SJSA1 (cell line): ENCODE measurements at regions not wholly inside any gene's neighbourhood (a gene's known extent, or its start where the extent isn't known, plus 50 kb on each side); places are given as distances from the start of the nearest gene placed in this dataset.
"Not testable (repeated sequence)": the region's sequence is repeated elsewhere in the genome, so short reads cannot be mapped to it uniquely, and the experiment has no call there.

Source experiments
- DNase-seq, 2 experiments: peaks; one replicate each; pipeline ENCODE4 v3.0.0-alpha.2; 2015 to 2020; ENCODE audit warnings: low spot score in 2 of 2, low read depth in 1 of 2
- H3K27ac ChIP-seq: fragments of 250-450 bp; sonication (Bioruptor Pico); 2 replicates; pipeline ENCODE4 v1.5.1; 2020; ENCODE audit warnings: mild to moderate bottlenecking, moderate library complexity
- H3K27me3 ChIP-seq: fragments of 250-450 bp; sonication (Bioruptor Pico); replicated peaks from 2 replicates; pipeline ENCODE4 v1.5.1; 2020; ENCODE audit warnings: mild to moderate bottlenecking, moderate library complexity
- H3K36me3 ChIP-seq: fragments of 250-450 bp; sonication (Bioruptor Pico); 2 replicates; pipeline ENCODE4 v1.5.1; 2020; ENCODE audit warnings: mild to moderate bottlenecking
- H3K4me1 ChIP-seq: fragments of 250-450 bp; sonication (Bioruptor Pico); replicated peaks from 2 replicates; pipeline ENCODE4 v1.6.1; 2021; ENCODE audit warnings: mild to moderate bottlenecking
- H3K4me3 ChIP-seq: fragments of 250-450 bp; sonication (Bioruptor Pico); 2 replicates; pipeline ENCODE4 v1.5.1; 2020; ENCODE audit warnings: mild to moderate bottlenecking
- H3K9me3 ChIP-seq: fragments of 250-450 bp; sonication (Bioruptor Pico); replicated peaks from 2 replicates; pipeline ENCODE4 v1.5.1; 2020; ENCODE audit warnings: mild to moderate bottlenecking

- Histone ChIP-seq H3K27ac (no peak overlapping the region), H3K27me3 (no peaks in the 10 kb centered on the region), H3K4me1 (no peaks in the 10 kb centered on the region), H3K9me3 (no peaks in the 10 kb centered on the region), H3K36me3 (no peaks in the 10 kb centered on the region), H3K4me3 (no peak overlapping the region)
- no peak for DNase-seq
These were observed 610.5 kb upstream of the MAN1A1 start for GRCh38 chr6:119960036-119960435.

- H3K4me1 ChIP-seq = no peaks in the 10 kb centered on the region
- H3K4me3 ChIP-seq = no peak overlapping the region
- DNase-seq = no peak
- no peak overlapping the region for H3K27ac ChIP-seq
- no peaks in the 10 kb centered on the region for H3K9me3 ChIP-seq
- H3K27me3 ChIP-seq = no peaks in the 10 kb centered on the region
- no peaks in the 10 kb centered on the region for H3K36me3 ChIP-seq
These were observed 607.6 kb upstream of the MAN1A1 start for GRCh38 chr6:119957195-119957594.

- no peaks in the 10 kb centered on the region for H3K4me1 ChIP-seq
- no peaks in the 10 kb centered on the region for H3K36me3 ChIP-seq
- no peak for DNase-seq
- no peaks in the 10 kb centered on the region for H3K27me3 ChIP-seq
- no peaks in the 10 kb centered on the region for H3K9me3 ChIP-seq
- no peak overlapping the region for H3K4me3 ChIP-seq
- no peak overlapping the region for H3K27ac ChIP-seq
These were observed 603.1 kb upstream of the MAN1A1 start for GRCh38 chr6:119952696-119953095.

GRCh38 chr6:119950681-119951080 lies 601.1 kb upstream of the MAN1A1 start:
- Histone ChIP-seq H3K4me3 (no peak overlapping the region), H3K9me3 (no peaks in the 10 kb centered on the region), H3K27ac (no peak overlapping the region), H3K36me3 (no peaks in the 10 kb centered on the region), H3K27me3 (no peaks in the 10 kb centered on the region), H3K4me1 (no peaks in the 10 kb centered on the region)
- DNase-seq = no peak

- DNase-seq = no peak
- Histone ChIP-seq H3K4me3 (no peak overlapping the region), H3K4me1 (no peaks in the 10 kb centered on the region), H3K27ac (no peak overlapping the region), H3K36me3 (no peaks in the 10 kb centered on the region), H3K9me3 (no peaks in the 10 kb centered on the region), H3K27me3 (no peaks in the 10 kb centered on the region)
These were observed 592.7 kb upstream of the MAN1A1 start for GRCh38 chr6:119942078-119942752.

GRCh38 chr6:119938752-119939151 lies 589.2 kb upstream of the MAN1A1 start:
- no peaks in the 10 kb centered on the region for H3K9me3 ChIP-seq
- no peaks in the 10 kb centered on the region for H3K27me3 ChIP-seq
- H3K4me1 ChIP-seq = no peaks in the 10 kb centered on the region
- no peaks in the 10 kb centered on the region for H3K36me3 ChIP-seq
- no peak overlapping the region for H3K27ac ChIP-seq
- H3K4me3 ChIP-seq = no peak overlapping the region
- no peak for DNase-seq

GRCh38 chr6:119934816-119935215 lies 585.3 kb upstream of the MAN1A1 start:
- H3K4me3 ChIP-seq = no peak overlapping the region

GRCh38 chr6:119929121-119929520 lies 579.6 kb upstream of the MAN1A1 start:
- no peaks in the 10 kb centered on the region for H3K27me3 ChIP-seq
- no peak overlapping the region for H3K27ac ChIP-seq
- H3K36me3 ChIP-seq = no peaks in the 10 kb centered on the region
- DNase-seq = no peak
- H3K9me3 ChIP-seq = peaks cover 7% of the 10 kb centered on the region; the same call in 1 of the 2 replicates
- H3K4me3 ChIP-seq = no peak overlapping the region
- no peaks in the 10 kb centered on the region for H3K4me1 ChIP-seq

More at GRCh38 chr6:119934816-119935215, 585.3 kb upstream of the MAN1A1 start:
- Histone ChIP-seq H3K4me1 (no peaks in the 10 kb centered on the region), H3K27ac (no peak overlapping the region), H3K9me3 (no peaks in the 10 kb centered on the region), H3K36me3 (no peaks in the 10 kb centered on the region), H3K27me3 (no peaks in the 10 kb centered on the region)
- DNase-seq = no peak

- not testable (repeated sequence) for H3K27me3 ChIP-seq
These were observed 575.3 kb upstream of the MAN1A1 start for GRCh38 chr6:119924888-119925287.

GRCh38 chr6:119922814-119923213 lies 573.3 kb upstream of the MAN1A1 start:
- Histone ChIP-seq H3K9me3 (peaks cover 7% of the 10 kb centered on the region; the same call in 1 of the 2 replicates), H3K4me3 (no peak overlapping the region), H3K27ac (no peak overlapping the region), H3K4me1 (no peaks in the 10 kb centered on the region), H3K36me3 (no peaks in the 10 kb centered on the region), H3K27me3 (no peaks in the 10 kb centered on the region)
- no peak for DNase-seq

More at GRCh38 chr6:119924888-119925287, 575.3 kb upstream of the MAN1A1 start:
- not testable (repeated sequence) for H3K27ac ChIP-seq, H3K4me3 ChIP-seq, H3K4me1 ChIP-seq, DNase-seq, H3K36me3 ChIP-seq, H3K9me3 ChIP-seq

GRCh38 chr6:119921491-119922010 lies 572.0 kb upstream of the MAN1A1 start:
- Histone ChIP-seq H3K27me3 (no peaks in the 10 kb centered on the region), H3K27ac (no peak overlapping the region), H3K36me3 (no peaks in the 10 kb centered on the region), H3K4me3 (no peak overlapping the region), H3K9me3 (peaks cover 2% of the 10 kb centered on the region; the same call in 1 of the 2 replicates), H3K4me1 (no peaks in the 10 kb centered on the region)
- DNase-seq = no peak

GRCh38 chr6:119917186-119917585 lies 567.6 kb upstream of the MAN1A1 start:
- H3K4me1 ChIP-seq = no peaks in the 10 kb centered on the region
- no peak overlapping the region for H3K4me3 ChIP-seq
- H3K36me3 ChIP-seq = no peaks in the 10 kb centered on the region
- DNase-seq = no peak
- no peak overlapping the region for H3K27ac ChIP-seq
- no peaks in the 10 kb centered on the region; the same call in 1 of the 2 replicates for H3K27me3 ChIP-seq
- H3K9me3 ChIP-seq = no peaks in the 10 kb centered on the region; the same call in 1 of the 2 replicates

- no peaks in the 10 kb centered on the region; the same call in 1 of the 2 replicates for H3K9me3 ChIP-seq
- no peak overlapping the region for H3K27ac ChIP-seq
- DNase-seq = no peak
- H3K27me3 ChIP-seq = no peaks in the 10 kb centered on the region; the same call in 1 of the 2 replicates
- no peak overlapping the region for H3K4me3 ChIP-seq
- no peaks in the 10 kb centered on the region for H3K36me3 ChIP-seq
- no peaks in the 10 kb centered on the region for H3K4me1 ChIP-seq
These were observed 566.4 kb upstream of the MAN1A1 start for GRCh38 chr6:119915971-119916370.

- no peaks in the 10 kb centered on the region for H3K27me3 ChIP-seq
- no peak overlapping the region for H3K27ac ChIP-seq
- DNase-seq = no peak
- no peaks in the 10 kb centered on the region for H3K4me1 ChIP-seq
- no peak overlapping the region for H3K4me3 ChIP-seq
- no peaks in the 10 kb centered on the region for H3K36me3 ChIP-seq
- H3K9me3 ChIP-seq = no peaks in the 10 kb centered on the region
These were observed 558.6 kb upstream of the MAN1A1 start for GRCh38 chr6:119908157-119908556.
